ENCODE measurements at regions not wholly inside any gene's neighbourhood (a gene's known extent, or its start where the extent isn't known, plus 50 kb on each side); places are given as distances from the start of the nearest gene placed in this dataset.

GRCh38 chr6:14743144-14743473 is 502.8 kb upstream of the JARID2 start:
- DNase-seq (no peak), ATAC-seq (peak in 1 of 8 donors; percentile 35)
- Histone ChIP-seq H3K9me3 (no peaks in the 10 kb centered on the region), H3K4me3 (no peak overlapping the region), H3K36me3 (no peaks in the 10 kb centered on the region), H3K27ac (peak overlapping the region in 3 of 10 donors; percentile 0 to 87 (median 13)), H3K4me1 (peaks cover 0 to 34% (median 4%) of the 10 kb centered on the region in 9 donors), H3K27me3 (no peaks in the 10 kb centered on the region)
- intact Hi-C loops (cut with DNase I): no loop called here
- no peak for TF ChIP-seq CTCF (IDR thresholded peaks at IDR 0.05)
- 87 to 90% methylated on average over 2 of the region's 2 CpGs for WGBS, 2 donors

DNA sequence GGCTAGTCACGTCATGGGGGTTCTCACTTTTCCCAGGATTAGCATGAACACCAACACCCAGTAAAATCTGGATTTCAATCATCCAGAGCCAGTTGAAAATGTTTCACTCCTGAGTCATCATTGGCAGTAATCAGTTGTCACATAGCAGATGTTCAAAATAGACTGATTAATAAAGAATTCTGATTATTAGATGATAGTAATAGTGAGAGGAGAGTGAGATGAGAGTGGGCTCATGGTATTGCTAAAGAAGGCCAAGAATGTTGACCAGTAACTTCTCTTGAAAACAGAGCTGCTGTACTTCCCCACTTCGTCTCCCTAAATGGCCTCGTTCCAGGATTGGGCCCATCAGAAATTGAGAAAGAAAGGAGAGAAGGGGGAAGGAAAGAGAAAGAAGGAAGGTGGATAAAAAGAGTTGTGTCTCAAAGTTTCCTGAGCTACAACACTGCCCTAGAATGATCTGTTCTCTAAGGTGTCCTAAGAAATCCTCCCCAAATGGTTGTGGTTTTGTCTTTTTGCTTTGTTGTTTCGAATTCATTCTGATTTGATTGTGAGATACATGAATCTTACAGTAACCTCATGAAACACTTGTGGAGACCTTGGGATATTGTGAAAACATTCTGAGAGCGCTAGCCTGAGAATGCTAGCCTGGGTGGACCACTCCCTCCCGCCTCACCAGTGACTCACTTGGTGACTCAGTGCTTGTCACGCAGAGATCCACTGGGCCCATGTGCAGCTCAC is 502.2 kb upstream of the JARID2 start:
- Histone ChIP-seq H3K4me1 (peaks cover 0 to 29% (median 4%) of the 10 kb centered on the region in 9 donors), H3K36me3 (no peaks in the 10 kb centered on the region), H3K4me3 (no peak overlapping the region), H3K27me3 (no peaks in the 10 kb centered on the region), H3K27ac (peak overlapping the region in 4 of 10 donors; percentile 0 to 87 (median 34)), H3K9me3 (no peaks in the 10 kb centered on the region)
- 82 to 83% methylated on average over 7 of the region's 7 CpGs for WGBS, 2 donors
- DNase-seq: no peak
- intact Hi-C loops (cut with DNase I): no loop called here
- no peak for TF ChIP-seq CTCF (IDR thresholded peaks at IDR 0.05)
- ATAC-seq: peak in 4 of 8 donors; percentile 55 to 87 (median 76)

- Histone ChIP-seq H3K9me3 (no peaks in the 10 kb centered on the region), H3K27me3 (no peaks in the 10 kb centered on the region), H3K4me1 (peaks cover 0 to 24% (median 1%) of the 10 kb centered on the region in 9 donors), H3K4me3 (no peak overlapping the region), H3K36me3 (no peaks in the 10 kb centered on the region), H3K27ac (peak overlapping the region in 1 of 10 donors; percentile 87)
- no peak for DNase-seq
- WGBS, 2 donors: 94 to 99% methylated on average over 3 of the region's 3 CpGs
- TF ChIP-seq CTCF (IDR thresholded peaks at IDR 0.05): no peak
- intact Hi-C loops (cut with DNase I): no loop called here
- no peak for ATAC-seq
Observed at GRCh38 chr6:14744212-14744556, 501.7 kb upstream of the JARID2 start.

GRCh38 chr6:14746139-14746837 is 499.6 kb upstream of the JARID2 start:
- DNase-seq (no peak), ATAC-seq (no peak)
- Histone ChIP-seq H3K27ac (no peak overlapping the region), H3K4me1 (peaks cover 0 to 20% (median 0%) of the 10 kb centered on the region in 9 donors), H3K27me3 (no peaks in the 10 kb centered on the region), H3K9me3 (no peaks in the 10 kb centered on the region), H3K4me3 (no peak overlapping the region), H3K36me3 (no peaks in the 10 kb centered on the region)
- TF ChIP-seq CTCF (IDR thresholded peaks at IDR 0.05): no peak
- WGBS, 2 donors: 75 to 81% methylated on average over 2 of the region's 2 CpGs
- intact Hi-C loops (cut with DNase I): no loop called here
